GM12865 (cell line): ENCODE measurements at regions not wholly inside any gene's neighbourhood (a gene's known extent, or its start where the extent isn't known, plus 50 kb on each side); places are given as distances from the start of the nearest gene placed in this dataset.
"Not testable (repeated sequence)": the region's sequence is repeated elsewhere in the genome, so short reads cannot be mapped to it uniquely, and the experiment has no call there.

Experiments
- DNase-seq: peaks from one replicate; pipeline ENCODE4 v3.0.0; 2010; ENCODE audit warnings: low read depth
- H3K4me3 ChIP-seq: 2 replicates; pipeline ENCODE4 v1.5.1; 2011; ENCODE audit warnings: mild to moderate bottlenecking, low read depth, low read length, control low read depth
- CTCF ChIP-seq: IDR thresholded peaks from 2 replicates; pipeline ENCODE4 v1.5.1; 2011; ENCODE audit warnings: low read length, control low read depth, low read depth, inconsistent platforms; ENCODE audit not compliant: insufficient read depth; ENCODE audit errors: missing control alignments

GRCh38 chr21:25186273-25186672 is 421.0 kb downstream of the MRPL39 start:
- no peak for TF ChIP-seq CTCF
- no peak overlapping the region for H3K4me3 ChIP-seq
- DNase-seq, result peak; percentile 40

- DNase-seq, result no peak
- H3K4me3 ChIP-seq, result no peak overlapping the region
- no peak for TF ChIP-seq CTCF
Observed at GRCh38 chr21:25183577-25183976, 423.7 kb downstream of the MRPL39 start.

- not testable (repeated sequence) for DNase-seq, H3K4me3 ChIP-seq
Observed at GRCh38 chr21:25181690-25182089, 425.6 kb downstream of the MRPL39 start.

- no peak overlapping the region for H3K4me3 ChIP-seq
- DNase-seq, result no peak
- TF ChIP-seq CTCF, result no peak
Observed at GRCh38 chr21:25179116-25179515, 428.2 kb downstream of the MRPL39 start.

GRCh38 chr21:25176637-25177412 is 430.5 kb downstream of the MRPL39 start:
- DNase-seq, result peak; percentile 71
- no peak overlapping the region for H3K4me3 ChIP-seq
- no peak for TF ChIP-seq CTCF

- H3K4me3 ChIP-seq, result no peak overlapping the region
Observed at GRCh38 chr21:25175938-25176337, 431.3 kb downstream of the MRPL39 start.

GRCh38 chr21:25171438-25171837 is 435.8 kb downstream of the MRPL39 start:
- DNase-seq, result no peak
- TF ChIP-seq CTCF, result no peak
- no peak overlapping the region for H3K4me3 ChIP-seq

More at GRCh38 chr21:25175938-25176337, 431.3 kb downstream of the MRPL39 start:
- no peak for TF ChIP-seq CTCF
- DNase-seq, result no peak
